ENCODE measurements at regions not wholly inside any gene's neighbourhood (a gene's known extent, or its start where the extent isn't known, plus 50 kb on each side); places are given as distances from the start of the nearest gene placed in this dataset.

GRCh38 chr2:16010951-16011620, 70.7 kb downstream of the MYCN start:
- Histone ChIP-seq H3K27me3 (replicated peaks; ENCODE audit: insufficient read depth) (no peaks in the 10 kb centered on the region), H3K36me3 (no peaks in the 10 kb centered on the region), H3K4me3 (no peak overlapping the region), H3K27ac (no peak overlapping the region), H3K9me3 (no peaks in the 10 kb centered on the region), H3K4me1 (replicated peaks) (peaks cover 4% of the 10 kb centered on the region)
- no peak for DNase-seq (ENCODE audit: low spot score)
- TF ChIP-seq POLR2AphosphoS5 (IDR thresholded peaks at IDR 0.05) (no peak), POLR2A (IDR thresholded peaks at IDR 0.05) (no peak), CTCF (IDR thresholded peaks at IDR 0.05) (no peak)
- intact Hi-C loops (cut with DNase I): no loop called here
- 92% methylated on average over 2 of the region's 2 CpGs for WGBS

- no peak overlapping the region for H3K27ac ChIP-seq
- TF ChIP-seq POLR2A (IDR thresholded peaks at IDR 0.05) (no peak), POLR2AphosphoS5 (IDR thresholded peaks at IDR 0.05) (no peak), CTCF (IDR thresholded peaks at IDR 0.05) (no peak)
- H3K36me3 ChIP-seq: no peaks in the 10 kb centered on the region
- no peaks in the 10 kb centered on the region for H3K9me3 ChIP-seq
- no peaks in the 10 kb centered on the region for H3K27me3 ChIP-seq (replicated peaks; ENCODE audit: insufficient read depth)
- 78% methylated on average over 3 of the region's 3 CpGs for WGBS
- H3K4me1 ChIP-seq (replicated peaks): peaks cover 4% of the 10 kb centered on the region
- no peak for DNase-seq (ENCODE audit: low spot score)
- intact Hi-C loops (cut with DNase I): no loop called here
- no peak overlapping the region for H3K4me3 ChIP-seq
Observed at GRCh38 chr2:16010011-16010410, 69.7 kb downstream of the MYCN start.

GRCh38 chr2:16009560-16009959, 69.2 kb downstream of the MYCN start:
- no peaks in the 10 kb centered on the region for H3K27me3 ChIP-seq (replicated peaks; ENCODE audit: insufficient read depth)
- no peak for TF ChIP-seq POLR2A (IDR thresholded peaks at IDR 0.05)
- intact Hi-C loops (cut with DNase I): no loop called here
- no peaks in the 10 kb centered on the region for H3K9me3 ChIP-seq
- DNase-seq (ENCODE audit: low spot score): no peak
- no peaks in the 10 kb centered on the region for H3K36me3 ChIP-seq
- no peak overlapping the region for H3K27ac ChIP-seq
- no peak overlapping the region for H3K4me3 ChIP-seq
- peaks cover 4% of the 10 kb centered on the region for H3K4me1 ChIP-seq (replicated peaks)

GRCh38 chr2:16008856-16009255, 68.5 kb downstream of the MYCN start:
- 75% methylated on average over 6 of the region's 6 CpGs for WGBS
- Histone ChIP-seq H3K4me3 (no peak overlapping the region), H3K4me1 (replicated peaks) (peaks cover 4% of the 10 kb centered on the region), H3K27ac (no peak overlapping the region), H3K27me3 (replicated peaks; ENCODE audit: insufficient read depth) (no peaks in the 10 kb centered on the region), H3K36me3 (no peaks in the 10 kb centered on the region), H3K9me3 (no peaks in the 10 kb centered on the region)
- TF ChIP-seq POLR2A (IDR thresholded peaks at IDR 0.05): no peak
- TF ChIP-seq CTCF (IDR thresholded peaks at IDR 0.05): no peak
- no peak for TF ChIP-seq POLR2AphosphoS5 (IDR thresholded peaks at IDR 0.05)
- DNase-seq (ENCODE audit: low spot score): no peak
- intact Hi-C loops (cut with DNase I): no loop called here

GRCh38 chr2:16008331-16008850, 68.0 kb downstream of the MYCN start:
- no peak overlapping the region for H3K4me3 ChIP-seq
- DNase-seq (ENCODE audit: low spot score): no peak
- intact Hi-C loops (cut with DNase I): no loop called here
- TF ChIP-seq CTCF (IDR thresholded peaks at IDR 0.05): no peak
- no peak for TF ChIP-seq POLR2AphosphoS5 (IDR thresholded peaks at IDR 0.05)
- TF ChIP-seq POLR2A (IDR thresholded peaks at IDR 0.05): no peak
- H3K4me1 ChIP-seq (replicated peaks): peaks cover 4% of the 10 kb centered on the region
- H3K36me3 ChIP-seq: no peaks in the 10 kb centered on the region
- H3K27ac ChIP-seq: no peak overlapping the region
- WGBS: 49% methylated on average over 8 of the region's 8 CpGs
- no peaks in the 10 kb centered on the region for H3K27me3 ChIP-seq (replicated peaks; ENCODE audit: insufficient read depth)
- H3K9me3 ChIP-seq: no peaks in the 10 kb centered on the region
